ENCODE measurements at regions not wholly inside any gene's neighbourhood (a gene's known extent, or its start where the extent isn't known, plus 50 kb on each side); places are given as distances from the start of the nearest gene placed in this dataset.

GRCh38 chr3:36298188-36298587 is 82.1 kb upstream of the STAC start:
- DNase-seq: no peak

DNA sequence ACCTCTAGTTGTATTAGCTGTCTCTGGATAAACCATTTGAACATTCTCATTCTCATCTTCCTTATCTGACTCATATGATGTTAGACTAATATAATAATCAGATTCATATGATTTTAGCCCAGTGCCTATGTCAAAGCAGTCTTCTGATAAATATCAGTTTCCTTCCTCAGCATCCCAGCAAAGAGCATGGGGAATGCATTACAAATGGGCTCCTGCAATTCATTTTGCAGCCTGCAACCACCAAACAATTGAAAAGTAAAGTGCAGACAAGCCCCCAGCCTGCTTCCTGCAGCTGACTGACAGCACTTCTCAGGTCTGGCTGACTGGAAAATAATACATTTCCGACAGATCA is 78.2 kb upstream of the STAC start:
- DNase-seq: no peak

DNA sequence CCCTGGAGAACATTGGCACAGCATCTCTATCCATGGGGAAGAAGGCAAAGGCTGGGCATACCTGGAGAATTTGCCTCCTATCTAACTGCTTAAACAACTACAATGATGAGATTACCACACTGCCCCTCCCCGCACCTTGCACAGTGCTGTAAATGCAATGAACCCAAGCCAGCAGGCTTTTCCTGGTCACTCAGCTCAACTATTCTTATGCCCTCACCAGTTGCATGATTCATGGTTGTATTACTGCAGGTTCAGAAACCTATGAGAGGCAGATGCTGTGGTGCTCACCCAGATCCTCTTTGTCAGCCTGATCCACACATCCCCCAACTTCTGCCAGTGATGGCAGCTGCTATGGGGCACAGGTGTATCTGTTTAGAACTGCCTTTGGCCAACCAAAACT is 77.7 kb upstream of the STAC start:
- no peak for DNase-seq

DNA sequence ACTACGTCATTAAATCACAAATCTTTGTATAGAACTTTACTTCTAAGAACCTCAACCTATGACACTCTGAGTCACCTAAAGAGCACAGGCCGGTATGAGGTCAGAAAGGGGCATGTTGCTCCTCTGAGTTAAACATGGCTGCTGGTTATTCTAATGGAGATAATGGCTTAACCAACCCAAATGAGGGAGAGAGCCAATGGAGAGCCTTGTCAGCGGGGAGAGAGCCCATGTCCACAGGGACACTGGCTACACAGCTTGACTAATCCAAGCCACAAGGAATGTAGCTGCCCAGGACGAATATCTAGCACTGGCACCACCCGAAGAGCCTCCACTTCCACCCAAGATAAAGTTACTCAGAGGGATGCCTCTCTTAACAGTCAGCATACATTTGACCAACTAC is 77.0 kb upstream of the STAC start:
- DNase-seq: no peak

DNA sequence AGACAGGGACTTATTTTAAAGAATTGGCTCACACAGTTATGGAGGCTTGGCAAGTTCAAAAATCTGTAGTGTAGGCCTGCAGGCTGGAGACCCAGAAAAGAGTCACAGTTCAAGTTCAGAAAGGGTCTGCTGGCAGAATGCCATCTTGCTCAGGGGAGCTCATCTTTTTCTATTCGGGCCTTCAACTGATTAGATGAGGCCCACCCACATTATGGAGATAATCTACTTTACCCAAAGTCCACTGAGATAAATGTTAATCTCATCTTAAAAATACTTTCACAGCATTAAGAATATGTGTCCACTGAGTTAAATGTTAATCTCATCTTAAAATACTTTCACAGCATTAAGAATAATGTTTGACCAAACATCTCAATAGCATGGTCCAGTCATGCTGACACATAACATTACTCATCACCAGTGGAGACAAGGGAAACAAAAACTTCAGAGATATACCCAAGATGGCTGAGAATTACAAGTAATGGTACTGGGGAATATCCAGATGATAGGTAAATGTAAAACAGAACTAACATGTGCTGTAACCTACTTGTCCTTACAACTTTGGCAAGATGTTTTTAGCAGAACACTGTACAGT is 74.3 kb upstream of the STAC start:
- no peak for DNase-seq

DNA sequence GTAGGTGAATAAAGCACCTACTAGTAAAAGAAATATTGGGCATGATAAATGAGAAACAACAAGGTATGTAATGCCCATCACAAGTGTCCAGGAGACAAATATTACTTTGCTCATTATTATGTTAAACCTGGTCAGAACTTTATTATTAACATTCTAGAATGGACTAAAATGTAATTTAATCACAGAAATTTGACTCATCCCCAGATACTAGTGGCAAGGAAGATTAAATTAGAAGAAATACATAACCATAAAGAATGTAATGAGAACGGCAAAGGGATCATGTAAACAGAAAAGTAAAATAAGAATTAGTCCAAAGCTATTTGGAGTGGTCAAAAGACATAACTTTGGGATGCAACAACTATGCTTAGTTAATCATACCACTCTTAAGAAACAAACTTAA is 71.2 kb upstream of the STAC start:
- no peak for DNase-seq

- DNase-seq: no peak
These were observed 68.0 kb upstream of the STAC start for GRCh38 chr3:36312351-36312750.

DNA sequence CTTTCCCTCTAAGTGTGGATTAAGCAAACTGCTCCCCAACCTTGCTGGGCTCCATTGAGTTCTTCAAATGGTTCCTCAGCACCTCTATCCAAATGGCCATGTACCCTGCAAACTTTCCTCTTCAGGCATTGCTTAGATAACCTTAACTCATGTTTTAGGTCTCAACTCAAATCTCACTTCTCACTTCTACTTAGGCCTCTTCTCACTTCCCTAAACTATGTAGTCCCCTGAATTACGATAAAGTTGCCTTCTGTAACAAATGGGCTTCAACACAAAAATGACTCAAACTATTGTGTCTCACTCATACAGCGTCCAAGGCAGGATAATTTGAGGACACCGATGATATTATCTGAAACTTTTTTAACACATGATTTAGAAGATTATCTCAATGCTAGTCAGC is 62.4 kb upstream of the STAC start:
- DNase-seq: no peak

DNA sequence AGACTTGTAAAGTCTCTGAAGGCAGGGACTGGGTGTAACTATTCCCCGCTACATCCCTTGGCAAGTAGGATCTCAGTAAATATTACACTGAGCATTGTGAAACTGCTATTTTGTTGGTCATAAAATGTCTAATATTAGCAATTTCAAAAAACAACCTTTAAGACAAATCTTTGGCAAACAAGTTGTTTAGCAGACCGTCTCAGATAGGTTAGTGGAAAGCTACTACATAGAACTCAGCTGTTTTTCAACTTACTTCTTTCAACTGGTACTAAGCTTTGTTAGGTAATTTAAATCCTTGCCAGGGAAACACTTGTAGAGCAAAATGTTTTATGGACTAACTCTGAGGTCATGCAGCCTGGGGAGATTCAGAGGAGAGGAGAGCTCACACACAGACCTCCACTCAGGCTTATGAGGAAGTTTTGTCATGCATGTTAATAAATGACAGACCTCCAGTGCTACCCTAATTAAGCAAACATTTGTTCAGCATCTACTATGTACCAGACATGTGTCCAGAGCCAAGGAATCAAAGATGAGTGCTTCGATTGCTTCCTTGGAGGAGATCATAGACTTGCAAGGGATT is 61.6 kb upstream of the STAC start:
- DNase-seq: no peak

DNA sequence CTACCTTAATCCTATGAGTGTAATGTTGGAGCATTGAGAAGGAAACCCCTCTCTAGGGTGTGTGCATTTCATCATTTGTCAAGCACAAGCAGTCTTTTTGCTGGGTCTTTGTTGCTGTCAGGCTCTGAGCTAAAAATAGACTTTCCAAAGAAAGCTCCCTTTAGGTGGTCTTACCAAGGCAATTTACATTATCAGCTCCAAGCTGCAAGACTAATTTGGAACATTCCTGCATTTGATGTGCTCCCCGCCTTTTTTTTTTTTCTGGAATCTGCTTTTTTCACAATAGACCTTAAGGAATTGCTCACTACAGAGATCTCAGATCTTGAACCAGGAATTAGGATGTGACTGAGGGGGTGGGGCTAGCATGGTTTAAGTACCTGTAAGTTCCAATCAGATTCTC is 60.6 kb upstream of the STAC start:
- DNase-seq: no peak
